ENCODE measurements at regions not wholly inside any gene's neighbourhood (a gene's known extent, or its start where the extent isn't known, plus 50 kb on each side); places are given as distances from the start of the nearest gene placed in this dataset.

GRCh38 chr4:71907071-71907470 lies 123.2 kb upstream of the GC start:
- DNase-seq (ENCODE audit: low read depth), result no peak
- no peaks in the 10 kb centered on the region for H3K36me3 ChIP-seq (ENCODE audit: insufficient read depth, low read length)
- H3K27me3 Mint-ChIP-seq (ENCODE audit: low read depth, unreplicated experiment), result no peaks in the 10 kb centered on the region
- no peaks in the 10 kb centered on the region for H3K27me3 ChIP-seq (ENCODE audit: insufficient read depth, low read length)
- no peaks in the 10 kb centered on the region for H3K79me2 ChIP-seq (ENCODE audit: insufficient read depth, low read length)
- H3K9ac ChIP-seq (ENCODE audit: low read length), result no peak overlapping the region
- no peak overlapping the region for H3K27ac Mint-ChIP-seq (ENCODE audit: unreplicated experiment)
- H3K4me3 ChIP-seq (ENCODE audit: insufficient read depth, low read depth, low read length), result no peak overlapping the region
- peaks cover 10% of the 10 kb centered on the region for H3K9me3 Mint-ChIP-seq (ENCODE audit: unreplicated experiment)
- no peak overlapping the region for H2AFZ ChIP-seq (ENCODE audit: low read depth, low read length)
- H3K4me3 Mint-ChIP-seq (ENCODE audit: unreplicated experiment), result no peak overlapping the region
- H3K4me1 Mint-ChIP-seq (ENCODE audit: low read depth, unreplicated experiment), result no peaks in the 10 kb centered on the region
- TF ChIP-seq CTCF (IDR thresholded peaks at IDR 0.05; ENCODE audit: insufficient read depth, low read depth, low read length) (no peak), EZH2 (IDR thresholded peaks at IDR 0.05; ENCODE audit: insufficient read depth, low read length) (no peak)
- H3K4me2 ChIP-seq (ENCODE audit: low read length), result no peak overlapping the region
- H3K27ac ChIP-seq (ENCODE audit: low read depth, low read length), result no peak overlapping the region
- no peaks in the 10 kb centered on the region for H3K9me3 ChIP-seq (ENCODE audit: insufficient read depth, low read depth, low read length)
- no peaks in the 10 kb centered on the region for H4K20me1 ChIP-seq (ENCODE audit: insufficient read depth, low read length)
- H3K4me1 ChIP-seq (ENCODE audit: insufficient read depth, low read length), result no peaks in the 10 kb centered on the region
- no peaks in the 10 kb centered on the region for H3K36me3 Mint-ChIP-seq (ENCODE audit: low read depth, unreplicated experiment)
- no peak for FAIRE-seq

- H3K27ac Mint-ChIP-seq (ENCODE audit: unreplicated experiment), result no peak overlapping the region
- H3K4me2 ChIP-seq (ENCODE audit: low read length), result no peak overlapping the region
- H3K9me3 ChIP-seq (ENCODE audit: insufficient read depth, low read depth, low read length), result no peaks in the 10 kb centered on the region
- no peaks in the 10 kb centered on the region for H3K36me3 ChIP-seq (ENCODE audit: insufficient read depth, low read length)
- no peaks in the 10 kb centered on the region for H4K20me1 ChIP-seq (ENCODE audit: insufficient read depth, low read length)
- H3K4me1 Mint-ChIP-seq (ENCODE audit: low read depth, unreplicated experiment), result no peaks in the 10 kb centered on the region
- H3K4me3 Mint-ChIP-seq (ENCODE audit: unreplicated experiment), result no peak overlapping the region
- no peak overlapping the region for H3K9ac ChIP-seq (ENCODE audit: low read length)
- H3K27ac ChIP-seq (ENCODE audit: low read depth, low read length), result no peak overlapping the region
- peaks cover 10% of the 10 kb centered on the region for H3K9me3 Mint-ChIP-seq (ENCODE audit: unreplicated experiment)
- H2AFZ ChIP-seq (ENCODE audit: low read depth, low read length), result no peak overlapping the region
- no peaks in the 10 kb centered on the region for H3K79me2 ChIP-seq (ENCODE audit: insufficient read depth, low read length)
- H3K36me3 Mint-ChIP-seq (ENCODE audit: low read depth, unreplicated experiment), result no peaks in the 10 kb centered on the region
- no peaks in the 10 kb centered on the region for H3K4me1 ChIP-seq (ENCODE audit: insufficient read depth, low read length)
- H3K27me3 ChIP-seq (ENCODE audit: insufficient read depth, low read length), result no peaks in the 10 kb centered on the region
- FAIRE-seq (no peak), DNase-seq (ENCODE audit: low read depth) (no peak)
- no peak for TF ChIP-seq EZH2 (IDR thresholded peaks at IDR 0.05; ENCODE audit: insufficient read depth, low read length)
- no peak for TF ChIP-seq CTCF (IDR thresholded peaks at IDR 0.05; ENCODE audit: insufficient read depth, low read depth, low read length)
- no peaks in the 10 kb centered on the region for H3K27me3 Mint-ChIP-seq (ENCODE audit: low read depth, unreplicated experiment)
- no peak overlapping the region for H3K4me3 ChIP-seq (ENCODE audit: insufficient read depth, low read depth, low read length)
Measured at GRCh38 chr4:71907782-71908181, 123.9 kb upstream of the GC start.

GRCh38 chr4:71913275-71913674 lies 118.5 kb upstream of the NPFFR2 start:
- no peak for FAIRE-seq

More at GRCh38 chr4:71913275-71913674, 118.5 kb upstream of the NPFFR2 start:
- Histone ChIP-seq H3K27ac (ENCODE audit: low read depth, low read length) (no peak overlapping the region), H3K9me3 (ENCODE audit: insufficient read depth, low read depth, low read length) (no peaks in the 10 kb centered on the region), H3K4me3 (ENCODE audit: insufficient read depth, low read depth, low read length) (no peak overlapping the region), H3K27me3 (ENCODE audit: insufficient read depth, low read length) (no peaks in the 10 kb centered on the region), H3K36me3 (ENCODE audit: insufficient read depth, low read length) (no peaks in the 10 kb centered on the region), H2AFZ (ENCODE audit: low read depth, low read length) (no peak overlapping the region), H3K79me2 (ENCODE audit: insufficient read depth, low read length) (no peaks in the 10 kb centered on the region), H3K9ac (ENCODE audit: low read length) (no peak overlapping the region), H3K4me1 (ENCODE audit: insufficient read depth, low read length) (no peaks in the 10 kb centered on the region), H3K4me2 (ENCODE audit: low read length) (no peak overlapping the region), H4K20me1 (ENCODE audit: insufficient read depth, low read length) (no peaks in the 10 kb centered on the region)
- peaks cover 10% of the 10 kb centered on the region for H3K9me3 Mint-ChIP-seq (ENCODE audit: unreplicated experiment)
- DNase-seq (ENCODE audit: low read depth), result no peak
- no peak overlapping the region for H3K4me3 Mint-ChIP-seq (ENCODE audit: unreplicated experiment)
- no peaks in the 10 kb centered on the region for H3K36me3 Mint-ChIP-seq (ENCODE audit: low read depth, unreplicated experiment)
- no peaks in the 10 kb centered on the region for H3K4me1 Mint-ChIP-seq (ENCODE audit: low read depth, unreplicated experiment)
- no peak overlapping the region for H3K27ac Mint-ChIP-seq (ENCODE audit: unreplicated experiment)
- TF ChIP-seq EZH2 (IDR thresholded peaks at IDR 0.05; ENCODE audit: insufficient read depth, low read length) (no peak), CTCF (IDR thresholded peaks at IDR 0.05; ENCODE audit: insufficient read depth, low read depth, low read length) (no peak)
- H3K27me3 Mint-ChIP-seq (ENCODE audit: low read depth, unreplicated experiment), result no peaks in the 10 kb centered on the region

Data from astrocyte (in vitro differentiated cells and primary cell).